H1 (cell line): ENCODE measurements at regions not wholly inside any gene's neighbourhood (a gene's known extent, or its start where the extent isn't known, plus 50 kb on each side); places are given as distances from the start of the nearest gene placed in this dataset.

Source experiments
- CTCF ChIA-PET: fragments of 300-600 bp; sonication (Branson Sonifier 250); formaldehyde crosslinking; loops from one replicate; lab custom pipeline; 2021; ENCODE audit not compliant: partially characterized antibody; lab: Charles Lee
- POLR2A ChIA-PET: fragments of 300-600 bp; sonication (Branson Sonifier 250); formaldehyde crosslinking; loops from one replicate; lab custom pipeline; 2021; ENCODE audit warnings: inconsistent platforms; ENCODE audit not compliant: partially characterized antibody; lab: Charles Lee
- DNase-seq, 2 experiments: peaks; one replicate each; pipeline versions ENCODE4 v3.0.0 to v3.0.0-alpha.2; 2010 to 2022; ENCODE audit warnings: low spot score in 2 of 2, low read depth in 1 of 2, mixed read lengths in 1 of 2
- FAIRE-seq: peaks from 2 replicates; lab custom pipeline; 2011; peaks lifted over from hg19 to GRCh38; lab: Jason Lieb, UNC
- H2AFZ ChIP-seq: 2 replicates; pipeline ENCODE4 v1.8.1; 2012; ENCODE audit warnings: low read length, inconsistent platforms
- H2AK5ac ChIP-seq: 2 replicates; pipeline ENCODE4 v1.6.1; 2013; ENCODE audit warnings: low read depth, low read length
- H2BK120ac ChIP-seq: replicated peaks from 2 replicates; pipeline ENCODE3; 2013; ENCODE audit warnings: low read depth, low read length, inconsistent platforms
- H2BK12ac ChIP-seq: 2 replicates; pipeline ENCODE4 v1.6.1; 2013; ENCODE audit warnings: low read depth, low read length
- H2BK15ac ChIP-seq: 2 replicates; pipeline ENCODE4 v1.6.1; 2013; ENCODE audit warnings: low read length
- H2BK20ac ChIP-seq: 2 replicates; pipeline ENCODE4 v1.6.1; 2013; ENCODE audit warnings: low read length
- H2BK5ac ChIP-seq: 2 replicates; pipeline ENCODE4 v1.6.1; 2013; ENCODE audit warnings: low read depth, low read length
- H3K14ac ChIP-seq: 2 replicates; pipeline ENCODE4 v1.6.1; 2013; ENCODE audit warnings: inconsistent platforms; ENCODE audit not compliant: insufficient read length
- H3K18ac ChIP-seq: 2 replicates; pipeline ENCODE4 v1.6.1; 2013; ENCODE audit warnings: low read length; ENCODE audit errors: extremely low read depth
- H3K23ac ChIP-seq: 2 replicates; pipeline ENCODE4 v1.6.1; 2013; ENCODE audit warnings: inconsistent platforms; ENCODE audit not compliant: insufficient read length
- H3K23me2 ChIP-seq: 2 replicates; pipeline ENCODE4 v1.6.1; 2013; ENCODE audit warnings: low read depth, low read length
- H3K27ac ChIP-seq: 2 replicates; pipeline ENCODE4 v1.6.1; 2011; ENCODE audit warnings: low read depth, low read length, inconsistent platforms
- H3K27me3 ChIP-seq, 4 experiments: replicated peaks in 1 of 4; 1 replicate in 1 of 4; 2 replicates in 3 of 4; pipeline versions ENCODE4 v1.6.1 to v1.8.1; 2011 to 2013; ENCODE audit warnings: low read length in 3 of 4, mild to moderate bottlenecking in 3 of 4, inconsistent platforms in 2 of 4, mixed read lengths in 2 of 4, moderate library complexity in 1 of 4; ENCODE audit not compliant: control insufficient read depth in 3 of 4, insufficient read depth in 3 of 4; ENCODE audit errors: extremely low read depth in 1 of 4
- H3K36me3 ChIP-seq, 4 experiments: 2 replicates each; pipeline versions ENCODE4 v1.6.1 to v1.8.1; 2011 to 2013; ENCODE audit warnings: mild to moderate bottlenecking in 4 of 4, low read length in 3 of 4, moderate library complexity in 2 of 4, control low read depth in 1 of 4, inconsistent platforms in 1 of 4; ENCODE audit not compliant: insufficient read depth in 4 of 4, control insufficient read depth in 2 of 4
- H3K4ac ChIP-seq: replicated peaks from 2 replicates; pipeline ENCODE3; 2013; ENCODE audit warnings: low read length, low read depth, mixed read lengths, inconsistent platforms; ENCODE audit not compliant: insufficient read length
- H3K4me1 ChIP-seq, 4 experiments: replicated peaks in 1 of 4; 1 replicate in 1 of 4; 2 replicates in 3 of 4; pipeline versions ENCODE4 v1.6.1 to v1.8.1; 2011 to 2013; ENCODE audit warnings: low read length in 3 of 4, inconsistent platforms in 2 of 4, mixed read lengths in 1 of 4; ENCODE audit not compliant: insufficient read depth in 4 of 4, control insufficient read depth in 3 of 4
- H3K4me2 ChIP-seq, 2 experiments: 2 replicates each; pipeline versions ENCODE4 v1.6.1 to v1.8.1; 2011 to 2013; ENCODE audit warnings: low read depth in 2 of 2, low read length in 2 of 2, control low read depth in 1 of 2, inconsistent platforms in 1 of 2, mild to moderate bottlenecking in 1 of 2; ENCODE audit not compliant: insufficient read depth in 1 of 2
- H3K4me3 ChIP-seq, 4 experiments: fragments of 200-600, 300-600 bp in 1 of 4; sonication (generic), shearing (Covaris generic), sonication (Bioruptor Twin) in 1 of 4; 2 replicates each; pipeline versions ENCODE4 v1.5.1 to v1.8.1; 2011 to 2016; ENCODE audit warnings: low read length in 4 of 4, low read depth in 3 of 4, control low read depth in 2 of 4, inconsistent platforms in 2 of 4, mild to moderate bottlenecking in 2 of 4, mixed read lengths in 1 of 4, moderate library complexity in 1 of 4; ENCODE audit not compliant: insufficient read depth in 2 of 4; ENCODE audit errors: extremely low read depth in 1 of 4
- H3K56ac ChIP-seq: replicated peaks from 2 replicates; pipeline ENCODE3; 2013; ENCODE audit warnings: low read depth, mild to moderate bottlenecking, mixed read lengths, low read length, inconsistent platforms; ENCODE audit not compliant: insufficient read length
- H3K79me1 ChIP-seq: 2 replicates; pipeline ENCODE4 v1.6.1; 2013; ENCODE audit warnings: low read depth, low read length, control low read depth
- H3K79me2 ChIP-seq, 2 experiments: 2 replicates each; pipeline versions ENCODE4 v1.6.1 to v1.8.1; 2012 to 2013; ENCODE audit warnings: low read length in 2 of 2, mild to moderate bottlenecking in 2 of 2, inconsistent platforms in 1 of 2; ENCODE audit not compliant: insufficient read depth in 2 of 2, control insufficient read depth in 1 of 2
- H3K9ac ChIP-seq, 4 experiments: replicated peaks in 1 of 4; 1 replicate in 1 of 4; 2 replicates in 3 of 4; pipeline versions ENCODE4 v1.6.1 to v1.8.1; 2011 to 2013; ENCODE audit warnings: low read depth in 3 of 4, low read length in 3 of 4, control low read depth in 2 of 4, mild to moderate bottlenecking in 2 of 4, moderate library complexity in 2 of 4, inconsistent platforms in 1 of 4; ENCODE audit errors: extremely low read depth in 1 of 4
- H3K9me3 ChIP-seq, 2 experiments: 2 replicates each; pipeline versions ENCODE4 v1.6.1 to v1.8.1; 2012 to 2013; ENCODE audit warnings: mild to moderate bottlenecking in 2 of 2, moderate library complexity in 2 of 2, control low read depth in 1 of 2, inconsistent platforms in 1 of 2, low read depth in 1 of 2, low read length in 1 of 2, mixed read lengths in 1 of 2; ENCODE audit not compliant: insufficient read depth in 2 of 2
- H4K20me1 ChIP-seq, 2 experiments: replicated peaks in 1 of 2; 2 replicates each; pipeline versions ENCODE3 to v1.8.1; 2011 to 2013; ENCODE audit warnings: inconsistent platforms in 2 of 2, low read length in 2 of 2, mild to moderate bottlenecking in 1 of 2; ENCODE audit not compliant: insufficient read depth in 2 of 2, control insufficient read depth in 1 of 2
- H4K5ac ChIP-seq: 2 replicates; pipeline ENCODE4 v1.6.1; 2013; ENCODE audit warnings: low read length, low read depth, mixed read lengths, inconsistent platforms; ENCODE audit not compliant: insufficient read length
- H4K8ac ChIP-seq: 2 replicates; pipeline ENCODE4 v1.8.0; 2013; ENCODE audit warnings: mild to moderate bottlenecking, moderate library complexity, low read length, inconsistent platforms; ENCODE audit not compliant: insufficient read depth; ENCODE audit errors: extremely low read depth
- H4K91ac ChIP-seq: replicated peaks from 2 replicates; pipeline ENCODE3; 2013; ENCODE audit warnings: low read length, mixed read lengths, inconsistent platforms; ENCODE audit not compliant: insufficient read length
- CBX8 ChIP-seq: fragments of 300-800, 300-1000 bp; sonication (generic); IDR thresholded peaks from 2 replicates; pipeline ENCODE4 v1.7.1; 2016; ENCODE audit warnings: low read depth, low read length, borderline replicate concordance
- EGR1 ChIP-seq: IDR thresholded peaks from 2 replicates; pipeline ENCODE4 v1.6.1; 2011; ENCODE audit warnings: low read depth, low read length, borderline replicate concordance
- MAFK ChIP-seq: IDR thresholded peaks from 2 replicates; pipeline ENCODE4 v1.6.1; 2012; ENCODE audit warnings: low read depth, mild to moderate bottlenecking, improper control_type of control experiment, low read length
- NANOG ChIP-seq: IDR thresholded peaks from 2 replicates; pipeline ENCODE4 v1.6.1; 2011; ENCODE audit warnings: low read length, low read depth, mild to moderate bottlenecking, inconsistent platforms; ENCODE audit not compliant: insufficient read depth, poor library complexity, severe bottlenecking
- NRF1 ChIP-seq: IDR thresholded peaks from 2 replicates; pipeline ENCODE4 v1.6.1; 2011; ENCODE audit warnings: mild to moderate bottlenecking, low read depth, low read length, improper control_type of control experiment
- POLR2A ChIP-seq, 2 experiments: IDR thresholded peaks; 1 replicate in 1 of 2; 2 replicates in 1 of 2; pipeline ENCODE4 v1.6.1; 2011; ENCODE audit warnings: low read depth in 2 of 2, low read length in 2 of 2, mild to moderate bottlenecking in 2 of 2; ENCODE audit errors: control extremely low read depth in 1 of 2
- POU5F1 ChIP-seq: IDR thresholded peaks from 2 replicates; pipeline ENCODE4 v1.6.1; 2011; ENCODE audit warnings: low read depth, mild to moderate bottlenecking, low read length, moderate library complexity
- RAD21 ChIP-seq, 2 experiments: IDR thresholded peaks in 1 of 2; conservative IDR thresholded peaks in 1 of 2; 2 replicates each; pipeline ENCODE4 v1.6.1; 2011; ENCODE audit warnings: low read depth in 2 of 2, low read length in 2 of 2, improper control_type of control experiment in 1 of 2, inconsistent platforms in 1 of 2, mild to moderate bottlenecking in 1 of 2, moderate library complexity in 1 of 2
- SIRT6 ChIP-seq: IDR thresholded peaks from one replicate; pipeline ENCODE4 v1.7.1; 2012; ENCODE audit warnings: low read length, inconsistent platforms
- SUZ12 ChIP-seq: fragments of 200-600 bp; sonication (generic); IDR thresholded peaks from 2 replicates; pipeline ENCODE4 v1.6.1; 2012; ENCODE audit warnings: mild to moderate bottlenecking, inconsistent platforms, low read length, moderate library complexity, mixed read lengths
- TEAD4 ChIP-seq: IDR thresholded peaks from 2 replicates; pipeline ENCODE4 v1.6.1; 2012; ENCODE audit warnings: low read depth, low read length, inconsistent platforms, mixed read lengths
- WGBS, 2 experiments: shearing (Covaris generic) in 1 of 2; methylation state at CpG; one replicate each; pipeline versions ENCODE4 v1.1.6 to v1.1.7; 2013 to 2015; ENCODE audit warnings: low lambda C conversion rate in 2 of 2, mixed read lengths in 2 of 2, inconsistent platforms in 1 of 2, low coverage in 1 of 2, missing lambda C conversion rate in 1 of 2; ENCODE audit not compliant: insufficient replicate concordance in 2 of 2, insufficient coverage in 1 of 2, insufficient read length in 1 of 2; ENCODE audit errors: extremely low coverage in 1 of 2, missing lambda C conversion rate in 1 of 2; 5-methylcytosine and 5-hydroxymethylcytosine counted together
- TF ChIP-seq, protein P1 (sequence below): IDR thresholded peaks from 2 replicates; pipeline ENCODE4 v1.6.1; 2011; ENCODE audit warnings: low read depth, mild to moderate bottlenecking, low read length; ENCODE audit not compliant: insufficient read depth
- TF ChIP-seq, protein P2 (sequence below): IDR thresholded peaks from 2 replicates; pipeline ENCODE4 v1.6.1; 2011; ENCODE audit warnings: low read length, improper control_type of control experiment

DNA sequence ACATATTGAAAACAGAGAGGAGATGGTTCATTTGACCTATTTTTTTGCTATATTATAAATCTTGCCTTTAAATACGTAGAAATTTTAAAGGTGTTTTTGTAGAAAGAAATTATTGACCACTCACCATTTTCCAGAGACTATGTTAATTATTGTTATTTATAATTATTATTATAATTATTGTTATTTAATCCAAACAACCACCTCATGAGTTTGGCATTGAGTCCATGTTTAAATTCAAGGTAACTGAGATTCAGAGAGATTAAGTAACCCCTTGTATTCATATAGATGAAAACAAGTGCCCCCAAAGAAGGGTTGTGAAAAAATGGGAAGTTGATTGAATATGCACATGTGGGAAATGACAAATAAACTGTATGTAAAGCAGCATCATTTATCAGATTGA is 692.5 kb upstream of the MIR17HG start:
- POLR2A ChIA-PET = no interaction called here
- Histone ChIP-seq H2BK120ac (no peak overlapping the region), H3K27ac (no peak overlapping the region), H3K4me3 (no peak overlapping the region), H3K4me1 (no peaks in the 10 kb centered on the region), H3K79me1 (no peaks in the 10 kb centered on the region), H3K4ac (no peak overlapping the region), H3K36me3 (peaks cover 0 to 5% (median 0%) of the 10 kb centered on the region in 4 experiments; a peak in 2 of 8 replicates), H2AFZ (no peak overlapping the region), H3K4me2 (no peak overlapping the region), H2BK5ac (no peak overlapping the region), H4K91ac (no peak overlapping the region), H2AK5ac (no peak overlapping the region), H4K8ac (no peak overlapping the region), H4K5ac (no peak overlapping the region), H3K56ac (no peak overlapping the region), H3K27me3 (no peaks in the 10 kb centered on the region; a peak in 1 of 7 replicates), H3K23me2 (no peaks in the 10 kb centered on the region), H2BK15ac (no peak overlapping the region), H3K14ac (no peak overlapping the region), H3K9me3 (peaks cover 19% of the 10 kb centered on the region in 2 experiments), H3K18ac (no peak overlapping the region), H3K23ac (no peak overlapping the region), H2BK20ac (no peak overlapping the region), H3K9ac (no peak overlapping the region), H2BK12ac (no peak overlapping the region), H3K79me2 (no peaks in the 10 kb centered on the region), H4K20me1 (no peaks in the 10 kb centered on the region)
- FAIRE-seq (no peak), DNase-seq (no peak)
- WGBS, 2 experiments = 89% methylated on average over 1 of the region's 1 CpG; no CpG with 5 or more reads in 1 of the 2 experiments
- CTCF ChIA-PET = no interaction called here
- TF ChIP-seq RAD21 (IDR thresholded peaks at IDR 0.05 in 1 of 2, conservative IDR thresholded peaks at IDR 0.05 in 1 of 2; ENCODE audit: low read depth in 2 of 2, low read length in 2 of 2) = no peak
- TF ChIP-seq EGR1 = no peak
- no peak for TF ChIP-seq TEAD4
- no peak for TF ChIP-seq POLR2A (IDR thresholded peaks at IDR 0.05; ENCODE audit: control extremely low read depth in 1 of 2, low read depth in 2 of 2, low read length in 2 of 2)
- TF ChIP-seq SUZ12 = no peak
- TF ChIP-seq CBX8 = no peak
- TF ChIP-seq, protein P1, sequence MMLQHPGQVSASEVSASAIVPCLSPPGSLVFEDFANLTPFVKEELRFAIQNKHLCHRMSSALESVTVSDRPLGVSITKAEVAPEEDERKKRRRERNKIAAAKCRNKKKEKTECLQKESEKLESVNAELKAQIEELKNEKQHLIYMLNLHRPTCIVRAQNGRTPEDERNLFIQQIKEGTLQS = no peak
- no peak for TF ChIP-seq NRF1
- no peak for TF ChIP-seq MAFK
- TF ChIP-seq SIRT6 = no peak
- TF ChIP-seq, protein P2, sequence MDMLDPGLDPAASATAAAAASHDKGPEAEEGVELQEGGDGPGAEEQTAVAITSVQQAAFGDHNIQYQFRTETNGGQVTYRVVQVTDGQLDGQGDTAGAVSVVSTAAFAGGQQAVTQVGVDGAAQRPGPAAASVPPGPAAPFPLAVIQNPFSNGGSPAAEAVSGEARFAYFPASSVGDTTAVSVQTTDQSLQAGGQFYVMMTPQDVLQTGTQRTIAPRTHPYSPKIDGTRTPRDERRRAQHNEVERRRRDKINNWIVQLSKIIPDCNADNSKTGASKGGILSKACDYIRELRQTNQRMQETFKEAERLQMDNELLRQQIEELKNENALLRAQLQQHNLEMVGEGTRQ = no peak
- TF ChIP-seq NANOG = no peak
- TF ChIP-seq POU5F1 = no peak
